KMS-11 (cell line): ENCODE measurements at regions not wholly inside any gene's neighbourhood (a gene's known extent, or its start where the extent isn't known, plus 50 kb on each side); places are given as distances from the start of the nearest gene placed in this dataset.

Experiments
- H2AFZ ChIP-seq: fragments of 200-600 bp; sonication (generic); 2 replicates; pipeline ENCODE4 v1.6.1; 2016; ENCODE audit warnings: antibody characterized with exemption, mixed run types, low read depth
- H3K27ac ChIP-seq: fragments of 200-600 bp; sonication (generic); 2 replicates; pipeline ENCODE4 v1.6.1; 2016; ENCODE audit warnings: mild to moderate bottlenecking, mixed run types
- H3K27me3 ChIP-seq: fragments of 200-600 bp; sonication (generic); 2 replicates; pipeline ENCODE4 v1.6.1; 2017; ENCODE audit warnings: mild to moderate bottlenecking, low read depth, mixed run types, moderate library complexity; ENCODE audit not compliant: insufficient read depth
- H3K36me3 ChIP-seq: fragments of 200-600 bp; sonication (generic); 2 replicates; pipeline ENCODE4 v1.6.1; 2017; ENCODE audit warnings: mild to moderate bottlenecking, mixed run types; ENCODE audit not compliant: insufficient read depth
- H3K4me1 ChIP-seq: fragments of 200-600 bp; sonication (generic); 2 replicates; pipeline ENCODE4 v1.6.1; 2016; ENCODE audit warnings: mild to moderate bottlenecking, low read depth, mixed run types; ENCODE audit not compliant: poor library complexity, severe bottlenecking
- H3K4me2 ChIP-seq: fragments of 200-600 bp; sonication (generic); 2 replicates; pipeline ENCODE4 v1.7.0; 2016; ENCODE audit warnings: mild to moderate bottlenecking, mixed run types
- H3K4me3 ChIP-seq: fragments of 200-600 bp; sonication (generic); IDR thresholded peaks from 2 replicates; pipeline ENCODE4 v1.6.1; 2017; ENCODE audit warnings: low read depth, low read length, mixed read lengths; ENCODE audit not compliant: insufficient read depth
- H3K79me2 ChIP-seq: fragments of 200-600 bp; sonication (generic); 2 replicates; pipeline ENCODE4 v1.6.1; 2016; ENCODE audit warnings: low read depth, mixed run types; ENCODE audit not compliant: insufficient read depth
- H3K9ac ChIP-seq: fragments of 200-600 bp; sonication (generic); 2 replicates; pipeline ENCODE4 v1.6.1; 2016; ENCODE audit warnings: mild to moderate bottlenecking, mixed run types
- H4K20me1 ChIP-seq: fragments of 200-600 bp; sonication (generic); 2 replicates; pipeline ENCODE4 v1.6.1; 2016; ENCODE audit warnings: mild to moderate bottlenecking, mixed run types; ENCODE audit not compliant: insufficient read depth
- CTCF ChIP-seq: fragments of 200-600 bp; sonication (generic); conservative IDR thresholded peaks from 2 replicates; pipeline ENCODE4 v1.6.1; 2017; ENCODE audit warnings: low read depth, mild to moderate bottlenecking, antibody characterized with exemption, low read length, moderate library complexity, mixed read lengths

GRCh38 chr5:23268136-23268535, 239.3 kb upstream of the PRDM9 start:
- Histone ChIP-seq H4K20me1 (no peaks in the 10 kb centered on the region), H3K27me3 (no peaks in the 10 kb centered on the region), H3K4me2 (no peak overlapping the region), H3K4me3 (no peak overlapping the region), H3K4me1 (no peaks in the 10 kb centered on the region), H3K27ac (no peak overlapping the region), H3K79me2 (no peaks in the 10 kb centered on the region), H3K36me3 (no peaks in the 10 kb centered on the region), H2AFZ (no peak overlapping the region), H3K9ac (no peak overlapping the region)
- no peak for TF ChIP-seq CTCF

- H3K79me2 ChIP-seq = no peaks in the 10 kb centered on the region
- no peak overlapping the region for H3K27ac ChIP-seq
- H3K36me3 ChIP-seq = no peaks in the 10 kb centered on the region
- H4K20me1 ChIP-seq = no peaks in the 10 kb centered on the region
- H3K27me3 ChIP-seq = no peaks in the 10 kb centered on the region
- H3K4me2 ChIP-seq = no peak overlapping the region
- no peak for TF ChIP-seq CTCF
- H3K4me3 ChIP-seq = no peak overlapping the region
- H2AFZ ChIP-seq = no peak overlapping the region
- H3K9ac ChIP-seq = no peak overlapping the region
- no peaks in the 10 kb centered on the region for H3K4me1 ChIP-seq
Measured at GRCh38 chr5:23260621-23261020, 246.8 kb upstream of the PRDM9 start.

GRCh38 chr5:23257656-23258055, 249.8 kb upstream of the PRDM9 start:
- Histone ChIP-seq H3K27ac (no peak overlapping the region), H3K9ac (no peak overlapping the region), H3K4me2 (no peak overlapping the region), H2AFZ (no peak overlapping the region), H3K27me3 (no peaks in the 10 kb centered on the region), H3K4me3 (no peak overlapping the region), H3K79me2 (no peaks in the 10 kb centered on the region), H3K4me1 (no peaks in the 10 kb centered on the region), H3K36me3 (no peaks in the 10 kb centered on the region), H4K20me1 (no peaks in the 10 kb centered on the region)
- TF ChIP-seq CTCF = no peak

- Histone ChIP-seq H3K4me1 (no peaks in the 10 kb centered on the region), H3K4me3 (no peak overlapping the region), H3K9ac (no peak overlapping the region), H3K27ac (no peak overlapping the region), H3K79me2 (no peaks in the 10 kb centered on the region), H3K36me3 (no peaks in the 10 kb centered on the region), H3K4me2 (no peak overlapping the region), H2AFZ (no peak overlapping the region), H3K27me3 (no peaks in the 10 kb centered on the region), H4K20me1 (no peaks in the 10 kb centered on the region)
- TF ChIP-seq CTCF = no peak
Measured at GRCh38 chr5:23253621-23254198, 253.7 kb upstream of the PRDM9 start.
